Tibial artery (tissue), 4 donors: ENCODE measurements at regions not wholly inside any gene's neighbourhood (a gene's known extent, or its start where the extent isn't known, plus 50 kb on each side); places are given as distances from the start of the nearest gene placed in this dataset.

Experiments
- DNase-seq, 2 donors: peaks; one replicate each; pipeline ENCODE4 v3.0.0-alpha.2; 2019
- H3K27ac ChIP-seq, 2 donors: fragments of 200-600 bp; sonication (generic) in 1 of 2; 1 replicate in 1 of 2; 2 replicates in 1 of 2; pipeline ENCODE4 v1.5.1; 2018 to 2019; ENCODE audit warnings: mild to moderate bottlenecking in 1 of 2
- H3K27me3 ChIP-seq, 2 donors: fragments of 200-600 bp; sonication (generic) in 1 of 2; one replicate each; pipeline versions ENCODE4 v1.5.1 to v1.6.0; 2016 to 2019
- H3K36me3 ChIP-seq, 3 donors: fragments of 200-600 bp; sonication (generic) in 2 of 3; one replicate each; pipeline ENCODE4 v1.5.1; 2016 to 2019; ENCODE audit warnings: mild to moderate bottlenecking in 2 of 3
- H3K4me1 ChIP-seq, 4 donors: fragments of 200-600 bp; sonication (generic) in 2 of 4; 1 replicate in 3 of 4; 2 replicates in 1 of 4; pipeline ENCODE4 v1.5.1; 2016 to 2019
- H3K4me3 ChIP-seq, 2 donors: fragments of 200-600 bp; sonication (generic) in 1 of 2; 1 replicate in 1 of 2; 2 replicates in 1 of 2; pipeline ENCODE4 v1.5.1; 2018 to 2019; ENCODE audit warnings: mild to moderate bottlenecking in 2 of 2
- H3K9me3 ChIP-seq, 3 donors: fragments of 200-600 bp; sonication (generic) in 1 of 3; one replicate each; pipeline ENCODE4 v1.5.1; 2016 to 2019
- intact Hi-C: fragments of 100-400 bp; cut with DNase I; formaldehyde crosslinking; loops from one replicate; pipeline ENCODE4 v1.15.0; 2023; ENCODE audit warnings: low total_unique reads
- TF ChIP-seq, protein P1 (sequence below), 2 experiments: fragments of 200-600 bp in 1 of 2; fragments of 450-650 bp in 1 of 2; IDR thresholded peaks; one replicate each; pipeline ENCODE4 v1.5.1; 2017 to 2019; ENCODE audit warnings: antibody characterized with exemption in 2 of 2, mild to moderate bottlenecking in 1 of 2, moderate library complexity in 1 of 2

DNA sequence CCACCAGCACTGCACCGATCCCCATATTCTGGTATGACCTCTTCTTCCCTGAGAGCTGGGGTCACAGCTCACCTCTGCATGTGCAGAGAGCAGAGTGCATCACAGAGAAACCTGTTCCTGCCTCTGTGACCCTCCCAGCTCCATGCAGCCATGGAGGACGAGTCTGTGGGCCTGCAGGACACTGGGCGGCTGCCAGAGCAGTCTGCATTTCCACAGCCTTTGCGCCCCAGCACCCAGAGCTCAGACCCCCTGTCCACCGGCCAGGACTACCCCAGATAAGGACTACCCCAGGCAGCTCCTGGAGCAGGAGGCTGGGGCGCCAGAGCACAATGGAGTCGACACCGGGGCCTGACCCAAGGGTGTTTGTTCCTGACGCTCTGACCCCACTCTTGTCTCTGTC lies 308.1 kb upstream of the IRX1 start:
- no peak for DNase-seq
- Histone ChIP-seq H3K27me3 (peaks cover 0 to 7% of the 10 kb centered on the region in 2 donors), H3K27ac (no peak overlapping the region), H3K9me3 (no peaks in the 10 kb centered on the region), H3K4me3 (no peak overlapping the region), H3K36me3 (no peaks in the 10 kb centered on the region), H3K4me1 (no peaks in the 10 kb centered on the region)
- TF ChIP-seq, protein P1, sequence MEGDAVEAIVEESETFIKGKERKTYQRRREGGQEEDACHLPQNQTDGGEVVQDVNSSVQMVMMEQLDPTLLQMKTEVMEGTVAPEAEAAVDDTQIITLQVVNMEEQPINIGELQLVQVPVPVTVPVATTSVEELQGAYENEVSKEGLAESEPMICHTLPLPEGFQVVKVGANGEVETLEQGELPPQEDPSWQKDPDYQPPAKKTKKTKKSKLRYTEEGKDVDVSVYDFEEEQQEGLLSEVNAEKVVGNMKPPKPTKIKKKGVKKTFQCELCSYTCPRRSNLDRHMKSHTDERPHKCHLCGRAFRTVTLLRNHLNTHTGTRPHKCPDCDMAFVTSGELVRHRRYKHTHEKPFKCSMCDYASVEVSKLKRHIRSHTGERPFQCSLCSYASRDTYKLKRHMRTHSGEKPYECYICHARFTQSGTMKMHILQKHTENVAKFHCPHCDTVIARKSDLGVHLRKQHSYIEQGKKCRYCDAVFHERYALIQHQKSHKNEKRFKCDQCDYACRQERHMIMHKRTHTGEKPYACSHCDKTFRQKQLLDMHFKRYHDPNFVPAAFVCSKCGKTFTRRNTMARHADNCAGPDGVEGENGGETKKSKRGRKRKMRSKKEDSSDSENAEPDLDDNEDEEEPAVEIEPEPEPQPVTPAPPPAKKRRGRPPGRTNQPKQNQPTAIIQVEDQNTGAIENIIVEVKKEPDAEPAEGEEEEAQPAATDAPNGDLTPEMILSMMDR (IDR thresholded peaks at IDR 0.05): no peak
- intact Hi-C loops: no loop called here

DNA sequence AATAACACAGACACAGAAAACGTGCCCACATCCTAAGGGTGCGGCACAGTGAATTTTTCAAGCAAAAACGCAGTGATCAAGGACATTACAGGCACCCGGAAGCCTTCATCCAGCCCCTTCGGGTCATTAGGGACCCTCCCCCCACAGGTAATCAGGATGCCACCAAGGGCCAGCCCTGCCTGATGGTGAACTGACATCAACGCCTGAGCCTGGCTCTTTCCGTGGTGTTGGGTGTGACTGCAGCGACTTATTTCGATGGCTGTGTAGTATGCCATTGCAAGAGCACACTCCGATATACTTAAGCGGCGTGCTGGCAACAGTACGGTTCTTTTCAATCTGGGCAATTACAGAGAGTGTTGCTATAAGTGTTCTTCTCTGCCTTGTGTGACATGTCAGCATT lies 310.0 kb upstream of the IRX1 start:
- no peak for DNase-seq
- Histone ChIP-seq H3K27ac (no peak overlapping the region), H3K4me3 (no peak overlapping the region), H3K36me3 (no peaks in the 10 kb centered on the region), H3K4me1 (no peaks in the 10 kb centered on the region), H3K9me3 (no peaks in the 10 kb centered on the region), H3K27me3 (peaks cover 0 to 7% of the 10 kb centered on the region in 2 donors)
- TF ChIP-seq, protein P1 (IDR thresholded peaks at IDR 0.05): no peak
- intact Hi-C loops: no loop called here

DNA sequence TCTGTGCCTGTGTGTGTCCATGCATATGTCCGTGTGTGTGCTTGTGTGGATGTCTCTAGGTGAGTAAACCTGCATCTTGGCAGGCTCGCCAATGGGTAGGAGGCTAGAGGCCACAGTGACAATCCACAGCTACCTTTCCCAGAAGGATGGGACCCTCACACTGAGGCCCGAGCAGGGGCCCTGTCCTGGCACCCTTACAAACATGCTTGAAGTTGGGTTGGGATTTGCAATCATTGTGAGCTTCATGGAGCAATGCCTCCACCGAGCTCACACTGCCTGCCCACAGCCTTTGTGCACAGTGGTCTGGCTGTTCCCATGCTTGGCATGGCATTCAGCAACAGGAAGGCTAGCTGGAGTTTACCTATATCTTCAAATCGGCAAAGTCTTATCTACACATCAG lies 311.1 kb upstream of the IRX1 start:
- Histone ChIP-seq H3K27me3 (peaks cover 0 to 7% of the 10 kb centered on the region in 2 donors), H3K9me3 (no peaks in the 10 kb centered on the region), H3K27ac (no peak overlapping the region), H3K4me3 (no peak overlapping the region), H3K36me3 (no peaks in the 10 kb centered on the region), H3K4me1 (no peaks in the 10 kb centered on the region)
- DNase-seq: no peak
- intact Hi-C loops: no loop called here
- TF ChIP-seq, protein P1 (IDR thresholded peaks at IDR 0.05): no peak

DNA sequence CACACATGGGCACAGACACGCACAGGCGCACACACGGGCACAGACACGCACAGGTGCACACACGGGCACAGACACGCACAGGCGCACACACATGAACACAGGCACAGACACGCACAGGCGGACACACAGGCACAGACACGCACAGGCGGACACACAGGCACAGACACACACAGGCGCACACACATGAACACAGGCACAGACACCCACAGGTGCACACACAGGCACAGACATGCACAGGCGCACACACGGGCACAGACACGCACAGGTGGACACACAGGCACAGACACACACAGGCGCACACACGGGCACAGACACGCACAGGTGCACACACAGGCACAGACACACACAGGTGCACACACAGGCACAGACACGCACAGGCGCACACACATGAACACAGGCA lies 312.8 kb upstream of the IRX1 start:
- Histone ChIP-seq H3K9me3 (peaks cover 0 to 6% (median 0%) of the 10 kb centered on the region in 3 donors), H3K27me3 (peaks cover 0 to 7% of the 10 kb centered on the region in 2 donors), H3K4me3 (no peak overlapping the region), H3K36me3 (no peaks in the 10 kb centered on the region), H3K4me1 (no peaks in the 10 kb centered on the region), H3K27ac (no peak overlapping the region)
- TF ChIP-seq, protein P1 (IDR thresholded peaks at IDR 0.05): no peak
- intact Hi-C loops: no loop called here
- DNase-seq: no peak

DNA sequence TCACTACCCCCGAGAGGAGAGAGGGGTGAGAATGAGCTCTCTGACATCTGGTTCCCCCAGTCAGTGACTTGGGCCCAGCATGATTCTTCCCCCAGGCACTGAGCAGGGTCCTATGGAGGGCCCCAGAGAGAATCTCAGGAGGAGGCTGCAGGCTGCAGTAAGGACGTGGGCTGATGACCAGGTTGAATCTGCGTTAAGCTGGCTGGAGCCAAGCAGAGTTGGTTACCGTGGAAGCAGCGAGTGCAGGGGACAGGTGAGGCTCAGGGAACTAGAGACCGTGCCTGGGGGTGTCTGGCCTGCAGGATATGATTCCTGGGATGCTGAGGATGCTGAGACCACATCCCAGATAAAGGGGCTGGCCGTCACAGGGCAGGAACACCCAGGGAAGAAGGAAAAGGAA lies 314.3 kb upstream of the IRX1 start:
- Histone ChIP-seq H3K27me3 (no peaks in the 10 kb centered on the region), H3K4me3 (no peak overlapping the region), H3K27ac (no peak overlapping the region), H3K9me3 (peaks cover 0 to 6% (median 0%) of the 10 kb centered on the region in 3 donors), H3K36me3 (no peaks in the 10 kb centered on the region), H3K4me1 (no peaks in the 10 kb centered on the region)
- intact Hi-C loops: no loop called here
- no peak for DNase-seq
- TF ChIP-seq, protein P1 (IDR thresholded peaks at IDR 0.05): no peak

DNA sequence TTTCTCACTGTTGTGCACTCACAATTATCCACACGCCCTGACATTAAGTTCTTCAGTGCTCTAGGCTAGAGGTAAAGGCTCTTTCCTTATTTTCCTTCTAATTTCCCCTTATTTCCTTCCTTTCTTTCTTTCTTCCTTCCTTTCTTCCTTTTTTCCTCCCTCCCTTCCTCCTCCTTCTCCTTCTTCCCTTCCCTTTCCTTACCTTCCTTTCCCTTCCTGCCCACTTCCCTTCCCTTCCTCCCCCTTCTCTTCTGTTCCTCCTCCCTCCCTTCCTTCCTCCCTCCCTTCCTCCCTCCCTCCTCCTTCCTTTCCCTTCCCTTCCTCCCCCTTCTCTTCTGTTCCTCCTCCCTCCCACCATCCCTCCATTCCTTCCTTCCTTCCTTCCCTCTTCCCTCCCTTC lies 317.0 kb upstream of the IRX1 start:
- TF ChIP-seq, protein P1 (IDR thresholded peaks at IDR 0.05): no peak
- no peak overlapping the region for H3K4me3 ChIP-seq
- no peaks in the 10 kb centered on the region for H3K36me3 ChIP-seq
- H3K4me1 ChIP-seq: no peaks in the 10 kb centered on the region
- intact Hi-C loops: no loop called here
- no peak for DNase-seq
- peaks cover 0 to 6% (median 0%) of the 10 kb centered on the region in 3 donors for H3K9me3 ChIP-seq
- H3K27me3 ChIP-seq: no peaks in the 10 kb centered on the region
- no peak overlapping the region for H3K27ac ChIP-seq
